ENCODE measurements at regions not wholly inside any gene's neighbourhood (a gene's known extent, or its start where the extent isn't known, plus 50 kb on each side); places are given as distances from the start of the nearest gene placed in this dataset.

DNA sequence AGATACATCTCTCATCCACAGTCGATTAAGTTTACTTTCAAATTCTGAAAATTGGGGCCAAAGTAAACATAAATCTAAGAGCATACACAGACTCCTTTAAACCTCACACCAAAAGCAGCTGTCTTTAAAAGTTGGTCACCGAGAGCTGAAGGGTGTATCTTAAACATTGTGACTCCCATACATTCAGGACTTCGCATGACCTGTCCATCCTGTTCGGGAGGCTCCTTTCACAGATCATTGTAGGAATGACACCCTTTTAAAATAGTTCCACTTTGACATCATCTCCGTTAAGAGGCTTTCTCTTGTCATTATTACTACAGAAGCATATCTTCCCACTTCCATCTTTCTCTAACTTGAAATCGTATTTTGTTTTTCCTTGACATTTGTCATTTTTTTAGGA is 440.0 kb downstream of the DNAJB9 start (continued):
- TF ChIP-seq, protein P1, sequence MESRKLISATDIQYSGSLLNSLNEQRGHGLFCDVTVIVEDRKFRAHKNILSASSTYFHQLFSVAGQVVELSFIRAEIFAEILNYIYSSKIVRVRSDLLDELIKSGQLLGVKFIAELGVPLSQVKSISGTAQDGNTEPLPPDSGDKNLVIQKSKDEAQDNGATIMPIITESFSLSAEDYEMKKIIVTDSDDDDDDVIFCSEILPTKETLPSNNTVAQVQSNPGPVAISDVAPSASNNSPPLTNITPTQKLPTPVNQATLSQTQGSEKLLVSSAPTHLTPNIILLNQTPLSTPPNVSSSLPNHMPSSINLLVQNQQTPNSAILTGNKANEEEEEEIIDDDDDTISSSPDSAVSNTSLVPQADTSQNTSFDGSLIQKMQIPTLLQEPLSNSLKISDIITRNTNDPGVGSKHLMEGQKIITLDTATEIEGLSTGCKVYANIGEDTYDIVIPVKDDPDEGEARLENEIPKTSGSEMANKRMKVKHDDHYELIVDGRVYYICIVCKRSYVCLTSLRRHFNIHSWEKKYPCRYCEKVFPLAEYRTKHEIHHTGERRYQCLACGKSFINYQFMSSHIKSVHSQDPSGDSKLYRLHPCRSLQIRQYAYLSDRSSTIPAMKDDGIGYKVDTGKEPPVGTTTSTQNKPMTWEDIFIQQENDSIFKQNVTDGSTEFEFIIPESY (IDR thresholded peaks at IDR 0.05) = no peak
- no peak for TF ChIP-seq IRF5 (IDR thresholded peaks at IDR 0.05; ENCODE audit: borderline replicate concordance)
- no peak for TF ChIP-seq ZSCAN29 (IDR thresholded peaks at IDR 0.05)
- TF ChIP-seq ZNF207 (IDR thresholded peaks at IDR 0.05; ENCODE audit: borderline replicate concordance) = no peak
- TF ChIP-seq HDGF (IDR thresholded peaks at IDR 0.05) = no peak
- no peak for TF ChIP-seq SUPT20H (IDR thresholded peaks at IDR 0.05; ENCODE audit: borderline replicate concordance, control insufficient read depth, low read depth, low read length)

- 35% methylated on average over 4 of the region's 4 CpGs for WGBS (ENCODE audit: insufficient coverage, insufficient replicate concordance, low lambda C conversion rate, missing lambda C conversion rate)
- Histone ChIP-seq H4K20me1 (ENCODE audit: control insufficient read depth, insufficient read depth) (no peaks in the 10 kb centered on the region), H3K4me1 (ENCODE audit: control insufficient read depth, insufficient read depth, low read length) (no peaks in the 10 kb centered on the region), H2AFZ (ENCODE audit: control insufficient read depth, low read depth, low read length) (no peak overlapping the region), H3K9ac (ENCODE audit: control insufficient read depth, insufficient read depth, low read length) (no peak overlapping the region), H3K27ac (ENCODE audit: control insufficient read depth, insufficient read depth) (no peak overlapping the region), H3K9me3 (replicated peaks; ENCODE audit: control insufficient read depth, insufficient read depth, low read length) (no peaks in the 10 kb centered on the region), H3K4me2 (ENCODE audit: control insufficient read depth, insufficient read depth) (no peak overlapping the region), H3K36me3 (ENCODE audit: control insufficient read depth in 2 of 2, insufficient read depth in 2 of 2, low read length in 1 of 2) (no peaks in the 10 kb centered on the region), H3K4me3 (no peak overlapping the region), H3K79me2 (ENCODE audit: control insufficient read depth, insufficient read depth, low read length) (no peaks in the 10 kb centered on the region), H3K27me3 (replicated peaks in 1 of 2; ENCODE audit: control insufficient read depth in 2 of 2, insufficient read depth in 2 of 2, low read length in 1 of 2) (no peaks in the 10 kb centered on the region)
- intact Hi-C loops (cut with micrococcal nuclease; ENCODE audit: unreplicated experiment) = no loop called here
- DNase-seq (ENCODE audit: low read depth, low spot score) (no peak), FAIRE-seq (no peak), ATAC-seq (no peak)
- RAD21 ChIA-PET (ENCODE audit: unreplicated experiment) = no interaction called here
- SMC1A ChIA-PET (ENCODE audit: uncharacterized antibody, unreplicated experiment) = interaction anchor here (0.6 kb wide), 1 partner anchor 38 kb away, joined by 4 read pairs; no protein-coding TSS in a partner anchor
- in situ Hi-C loops (cut with MboI) = no loop called here
- no TSS peak for BruUV-seq (replicated peaks)
- POLR2A ChIA-PET = interaction anchor here (0.5 kb wide), 1 partner anchor 335 kb away, joined by 3 read pairs; no protein-coding TSS in a partner anchor
- CTCF ChIA-PET = no interaction called here
- TF ChIP-seq, protein P2, sequence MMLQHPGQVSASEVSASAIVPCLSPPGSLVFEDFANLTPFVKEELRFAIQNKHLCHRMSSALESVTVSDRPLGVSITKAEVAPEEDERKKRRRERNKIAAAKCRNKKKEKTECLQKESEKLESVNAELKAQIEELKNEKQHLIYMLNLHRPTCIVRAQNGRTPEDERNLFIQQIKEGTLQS (IDR thresholded peaks at IDR 0.05; ENCODE audit: borderline replicate concordance, extremely low read depth, low read depth, low read length) = no peak
- no peak for TF ChIP-seq ZNF592 (IDR thresholded peaks at IDR 0.05)
- no peak for TF ChIP-seq CBX5 (IDR thresholded peaks at IDR 0.05; ENCODE audit: low read depth)
- no peak for TF ChIP-seq DPF2 (IDR thresholded peaks at IDR 0.05)
- TF ChIP-seq, protein P3, sequence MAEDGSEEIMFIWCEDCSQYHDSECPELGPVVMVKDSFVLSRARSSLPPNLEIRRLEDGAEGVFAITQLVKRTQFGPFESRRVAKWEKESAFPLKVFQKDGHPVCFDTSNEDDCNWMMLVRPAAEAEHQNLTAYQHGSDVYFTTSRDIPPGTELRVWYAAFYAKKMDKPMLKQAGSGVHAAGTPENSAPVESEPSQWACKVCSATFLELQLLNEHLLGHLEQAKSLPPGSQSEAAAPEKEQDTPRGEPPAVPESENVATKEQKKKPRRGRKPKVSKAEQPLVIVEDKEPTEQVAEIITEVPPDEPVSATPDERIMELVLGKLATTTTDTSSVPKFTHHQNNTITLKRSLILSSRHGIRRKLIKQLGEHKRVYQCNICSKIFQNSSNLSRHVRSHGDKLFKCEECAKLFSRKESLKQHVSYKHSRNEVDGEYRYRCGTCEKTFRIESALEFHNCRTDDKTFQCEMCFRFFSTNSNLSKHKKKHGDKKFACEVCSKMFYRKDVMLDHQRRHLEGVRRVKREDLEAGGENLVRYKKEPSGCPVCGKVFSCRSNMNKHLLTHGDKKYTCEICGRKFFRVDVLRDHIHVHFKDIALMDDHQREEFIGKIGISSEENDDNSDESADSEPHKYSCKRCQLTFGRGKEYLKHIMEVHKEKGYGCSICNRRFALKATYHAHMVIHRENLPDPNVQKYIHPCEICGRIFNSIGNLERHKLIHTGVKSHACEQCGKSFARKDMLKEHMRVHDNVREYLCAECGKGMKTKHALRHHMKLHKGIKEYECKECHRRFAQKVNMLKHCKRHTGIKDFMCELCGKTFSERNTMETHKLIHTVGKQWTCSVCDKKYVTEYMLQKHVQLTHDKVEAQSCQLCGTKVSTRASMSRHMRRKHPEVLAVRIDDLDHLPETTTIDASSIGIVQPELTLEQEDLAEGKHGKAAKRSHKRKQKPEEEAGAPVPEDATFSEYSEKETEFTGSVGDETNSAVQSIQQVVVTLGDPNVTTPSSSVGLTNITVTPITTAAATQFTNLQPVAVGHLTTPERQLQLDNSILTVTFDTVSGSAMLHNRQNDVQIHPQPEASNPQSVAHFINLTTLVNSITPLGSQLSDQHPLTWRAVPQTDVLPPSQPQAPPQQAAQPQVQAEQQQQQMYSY (CRISPR knock-in tag; IDR thresholded peaks at IDR 0.05) = no peak
- TF ChIP-seq SIX5 (IDR thresholded peaks at IDR 0.05; ENCODE audit: low read depth, low read length, severe bottlenecking) = no peak
These were observed 450.6 kb downstream of the DNAJB9 start for GRCh38 chr7:109020251-109020650.
